Spleen (tissue), 7 donors: ENCODE measurements at regions not wholly inside any gene's neighbourhood (a gene's known extent, or its start where the extent isn't known, plus 50 kb on each side); places are given as distances from the start of the nearest gene placed in this dataset.

ENCODE experiments used
- CTCF ChIP-seq, 11 experiments: fragments of 200-600 bp in 7 of 11; fragments of 450-650 bp in 4 of 11; sonication (generic) in 4 of 11; IDR thresholded peaks in 8 of 11; conservative IDR thresholded peaks in 3 of 11; 1 replicate in 7 of 11; 2 replicates in 4 of 11; pipeline versions ENCODE4 v1.4.0 to v1.8.0; 2016 to 2021; ENCODE audit warnings: antibody characterized with exemption in 11 of 11, inconsistent platforms in 4 of 11, mild to moderate bottlenecking in 1 of 11
- POLR2AphosphoS5 ChIP-seq, 3 donors: sonication (generic); formaldehyde crosslinking; IDR thresholded peaks; one replicate each; pipeline ENCODE4 v1.5.1; 2017; ENCODE audit warnings: antibody characterized with exemption in 3 of 3
- donor health status: DM: no; HTN: no; CAD: no; lungs with moderate emphysema.
- donor health status: DM: no; HTN: no; CAD: no.
- donor health status: DM: no; HTN: no; CAD: no.

- TF ChIP-seq CTCF (IDR thresholded peaks at IDR 0.05 in 8 of 11, conservative IDR thresholded peaks at IDR 0.05 in 3 of 11): no peak
- TF ChIP-seq POLR2AphosphoS5 (IDR thresholded peaks at IDR 0.05): no peak
Measured at GRCh38 chr21:28752131-28752530, 240.5 kb downstream of the LTN1 start.
